NCI-H1417 (cell line): ENCODE measurements at regions not wholly inside any gene's neighbourhood (a gene's known extent, or its start where the extent isn't known, plus 50 kb on each side); places are given as distances from the start of the nearest gene placed in this dataset.
"Not testable (repeated sequence)": the region's sequence is repeated elsewhere in the genome, so short reads cannot be mapped to it uniquely, and the experiment has no call there.

Experiments
- DNase-seq, 3 experiments: peaks; one replicate each; lab custom pipeline; 2025; lab: John Stamatoyannopoulos, UW

- no peak for DNase-seq
Measured at GRCh38 chr12:25793196-25793595, 165.3 kb upstream of the RASSF8 start.

DNA sequence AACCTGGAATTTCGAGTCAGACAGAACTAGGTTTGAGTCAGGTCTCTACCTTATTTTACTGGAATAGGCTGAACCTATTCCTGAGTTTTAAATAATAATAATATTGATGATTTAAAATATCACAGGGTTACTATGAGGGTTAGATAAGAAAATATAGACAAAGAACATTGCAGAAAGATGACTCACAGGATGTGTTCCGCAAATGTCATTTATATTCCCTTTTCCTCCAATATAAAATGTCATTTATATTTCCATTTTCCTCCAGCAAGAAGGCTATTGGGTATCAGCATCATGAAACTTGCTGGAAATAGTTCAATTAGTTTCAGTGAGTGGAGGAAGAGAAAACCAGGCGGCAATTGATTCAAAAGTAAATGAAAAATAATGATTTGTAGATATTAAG lies 163.9 kb upstream of the RASSF8 start:
- DNase-seq, result no peak

- peak in 1 of 3 experiments; percentile 42 for DNase-seq
Measured at GRCh38 chr12:25796523-25797000, 161.9 kb upstream of the RASSF8 start.

- peak in 1 of 3 experiments; percentile 27 for DNase-seq
Measured at GRCh38 chr12:25797386-25797785, 161.1 kb upstream of the RASSF8 start.

DNA sequence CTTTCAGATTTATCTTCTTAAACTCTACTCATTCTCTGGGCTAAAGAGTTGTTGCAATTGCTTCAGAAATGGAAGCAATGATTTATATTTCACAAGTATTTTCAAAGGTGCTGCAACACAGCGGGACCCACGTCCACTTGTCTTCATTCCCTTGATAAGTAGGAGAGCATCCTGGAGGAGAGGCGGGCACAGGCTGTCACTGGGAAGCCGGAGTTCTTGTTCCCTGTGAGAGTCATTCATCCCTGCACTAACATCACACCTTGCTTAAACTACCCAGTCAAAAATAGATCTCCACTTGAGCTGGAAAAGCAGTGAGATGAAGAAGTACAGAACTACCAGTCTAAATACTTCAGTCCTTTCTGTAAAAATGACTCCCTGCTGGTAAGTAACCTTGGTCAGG lies 160.5 kb upstream of the RASSF8 start:
- DNase-seq, result peak in 1 of 3 experiments; percentile 54

- no peak for DNase-seq
Measured at GRCh38 chr12:25800101-25800500, 158.4 kb upstream of the RASSF8 start.

DNA sequence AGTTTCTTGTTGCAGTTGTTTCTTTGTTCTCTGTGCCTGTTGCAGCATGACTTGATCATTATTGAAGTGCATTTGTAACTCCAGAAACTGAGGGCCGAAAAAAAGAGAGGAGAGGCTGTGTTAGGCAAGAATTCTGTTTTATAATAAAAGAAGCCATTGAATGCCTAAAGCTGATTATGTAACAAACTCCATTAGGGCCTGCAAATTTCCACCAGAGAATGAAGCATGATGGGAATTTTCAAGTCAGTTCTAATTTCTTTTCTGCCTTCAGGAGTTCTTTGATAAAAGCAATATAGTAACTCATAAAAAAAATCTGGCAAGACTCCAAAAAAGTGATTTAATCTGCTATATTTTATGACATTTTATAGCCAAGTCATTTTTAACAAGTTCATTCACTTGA lies 156.7 kb upstream of the RASSF8 start:
- DNase-seq, result peak in 1 of 3 experiments; percentile 49

DNA sequence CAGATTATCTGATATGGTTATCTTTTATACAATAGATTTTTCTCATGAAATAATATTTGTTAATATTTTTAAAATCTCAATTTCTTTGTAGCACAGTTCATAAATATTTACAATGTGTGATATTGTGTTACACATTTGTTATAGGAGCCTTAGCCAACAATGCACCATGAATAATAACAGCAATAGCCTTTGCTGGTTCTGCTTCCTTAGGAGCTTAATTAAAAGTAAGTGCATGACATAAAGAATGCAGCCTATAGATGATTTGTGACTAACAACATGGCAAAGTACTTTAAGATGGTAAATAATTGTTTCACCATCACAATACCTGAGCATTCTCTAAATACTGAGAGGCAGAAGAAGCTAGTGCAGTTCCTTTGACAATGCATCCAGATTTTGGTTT lies 156.3 kb upstream of the RASSF8 start:
- no peak for DNase-seq

DNA sequence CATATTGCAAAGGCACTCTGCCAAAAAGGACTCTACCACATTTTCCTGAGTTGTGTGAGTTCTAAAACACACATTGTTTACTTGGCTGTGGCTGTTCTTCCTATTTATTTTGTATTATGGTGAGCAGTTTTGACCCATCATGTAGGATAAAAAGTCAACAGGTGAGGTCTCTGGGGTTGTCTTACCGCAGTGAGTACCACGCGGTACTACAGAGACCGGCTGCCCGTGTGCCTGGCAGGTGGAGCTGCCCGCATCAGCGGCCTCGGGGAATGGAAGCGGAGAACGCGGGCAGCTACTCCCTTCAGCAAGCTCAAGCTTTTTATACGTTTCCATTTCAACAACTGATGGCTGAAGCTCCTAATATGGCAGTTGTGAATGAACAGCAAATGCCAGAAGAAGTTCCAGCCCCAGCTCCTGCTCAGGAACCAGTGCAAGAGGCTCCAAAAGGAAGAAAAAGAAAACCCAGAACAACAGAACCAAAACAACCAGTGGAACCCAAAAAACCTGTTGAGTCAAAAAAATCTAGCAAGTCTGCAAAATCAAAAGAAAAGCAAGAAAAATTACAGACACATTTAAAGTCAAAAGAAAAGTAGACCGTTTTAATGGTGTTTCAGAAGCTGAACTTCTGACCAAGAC lies 155.3 kb upstream of the RASSF8 start:
- DNase-seq, result not testable (repeated sequence)

- not testable (repeated sequence) for DNase-seq
Measured at GRCh38 chr12:25804286-25804685, 154.2 kb upstream of the RASSF8 start.

DNA sequence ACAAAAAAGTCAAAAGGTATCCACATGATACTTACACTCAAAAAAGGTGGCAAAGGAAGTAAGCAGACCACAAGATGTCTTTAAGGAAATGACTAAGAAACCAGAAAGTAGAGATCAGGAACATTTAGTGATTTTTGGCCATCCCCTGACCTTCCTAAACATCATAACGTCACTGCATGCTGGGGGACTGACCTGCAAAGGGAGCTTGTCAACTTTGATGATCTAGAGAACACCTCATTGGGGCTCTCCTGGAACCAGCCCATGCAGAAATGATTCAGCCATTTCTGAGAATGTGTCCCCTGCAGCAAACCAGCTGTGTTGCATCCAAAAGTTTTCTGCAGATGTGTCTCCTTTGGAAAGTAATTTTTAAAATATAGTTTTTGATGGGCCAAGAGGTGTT lies 152.2 kb upstream of the RASSF8 start:
- no peak for DNase-seq

GRCh38 chr12:25808604-25809003 lies 149.9 kb upstream of the RASSF8 start:
- DNase-seq, result no peak

GRCh38 chr12:25810683-25811082 lies 147.8 kb upstream of the RASSF8 start:
- no peak for DNase-seq

GRCh38 chr12:25811656-25812126 lies 146.8 kb upstream of the RASSF8 start:
- DNase-seq, result peak in 2 of 3 experiments; percentile 36 to 78

DNA sequence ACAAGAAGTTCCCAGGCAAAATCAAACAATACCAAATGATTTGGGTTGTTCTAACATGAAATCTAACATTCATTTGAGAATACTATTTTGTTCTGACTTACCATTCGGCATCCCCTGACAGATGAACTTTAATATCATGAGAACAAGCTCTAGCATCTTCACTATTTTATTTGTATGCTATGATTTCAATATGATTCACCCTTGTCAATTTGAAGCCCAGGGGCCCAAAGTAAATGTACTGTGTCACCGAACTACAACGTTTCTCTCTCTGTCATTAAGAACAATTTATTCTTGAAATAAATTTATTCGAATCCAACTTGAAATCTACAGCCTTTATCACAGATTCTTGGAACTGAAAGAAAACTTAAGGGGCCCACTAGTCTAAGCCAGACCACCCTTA lies 146.2 kb upstream of the RASSF8 start:
- no peak for DNase-seq

DNA sequence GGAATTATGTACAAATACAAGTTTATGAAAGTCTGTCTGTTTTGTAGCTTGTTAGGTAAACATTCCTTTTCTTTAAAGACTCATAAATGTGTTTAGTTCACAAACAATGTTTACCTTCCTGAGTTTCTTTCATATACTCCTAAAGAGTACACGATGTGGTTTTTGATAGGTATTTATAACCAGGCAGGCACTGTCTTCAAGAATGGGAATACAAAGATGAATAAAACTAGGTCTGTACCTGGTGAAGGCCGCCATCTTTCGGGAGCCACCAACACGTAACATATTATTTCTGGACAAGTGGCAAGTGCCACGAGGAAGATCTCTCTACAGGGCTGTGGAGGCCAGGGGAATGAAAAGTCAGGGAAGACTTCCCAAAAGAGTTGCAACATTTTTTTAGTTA lies 144.6 kb upstream of the RASSF8 start:
- DNase-seq, result no peak

DNA sequence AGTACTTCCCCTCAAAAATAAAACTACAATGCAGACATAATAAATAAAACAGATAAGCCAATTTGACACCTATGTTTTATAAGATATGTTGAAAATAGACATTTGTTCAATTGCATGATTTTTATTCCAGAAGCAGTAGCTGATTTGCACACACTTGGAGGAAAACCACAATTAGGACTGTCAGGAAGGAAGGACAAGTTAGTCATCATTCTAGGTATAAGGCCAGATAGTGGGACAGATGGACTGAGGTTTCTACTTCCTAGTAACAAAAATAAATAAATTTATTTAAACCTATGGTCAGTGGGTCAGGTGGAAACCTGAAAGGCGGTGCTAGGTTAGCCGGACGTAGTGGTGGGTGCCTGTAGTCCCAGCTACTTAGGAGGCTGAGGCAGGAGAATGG lies 141.8 kb upstream of the RASSF8 start:
- no peak for DNase-seq

DNA sequence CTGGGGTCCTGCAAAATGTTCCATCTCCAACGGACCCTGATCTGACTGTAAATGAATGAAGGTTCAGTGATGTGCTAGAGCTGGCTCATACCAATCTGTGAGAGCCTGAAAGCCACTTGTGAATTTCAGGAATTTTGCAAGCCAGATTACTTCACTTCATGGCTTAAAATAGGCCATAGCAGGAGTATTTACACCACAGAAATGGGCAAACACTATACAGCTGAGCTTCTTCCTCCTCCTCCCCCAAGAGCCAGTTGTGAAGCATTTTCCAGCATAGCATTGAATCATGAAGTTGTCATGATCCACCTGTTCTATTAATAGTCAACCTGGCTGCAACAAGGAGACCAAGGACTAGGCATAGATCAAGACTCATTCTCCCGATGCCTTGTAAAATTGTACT lies 141.3 kb upstream of the RASSF8 start:
- no peak for DNase-seq

DNA sequence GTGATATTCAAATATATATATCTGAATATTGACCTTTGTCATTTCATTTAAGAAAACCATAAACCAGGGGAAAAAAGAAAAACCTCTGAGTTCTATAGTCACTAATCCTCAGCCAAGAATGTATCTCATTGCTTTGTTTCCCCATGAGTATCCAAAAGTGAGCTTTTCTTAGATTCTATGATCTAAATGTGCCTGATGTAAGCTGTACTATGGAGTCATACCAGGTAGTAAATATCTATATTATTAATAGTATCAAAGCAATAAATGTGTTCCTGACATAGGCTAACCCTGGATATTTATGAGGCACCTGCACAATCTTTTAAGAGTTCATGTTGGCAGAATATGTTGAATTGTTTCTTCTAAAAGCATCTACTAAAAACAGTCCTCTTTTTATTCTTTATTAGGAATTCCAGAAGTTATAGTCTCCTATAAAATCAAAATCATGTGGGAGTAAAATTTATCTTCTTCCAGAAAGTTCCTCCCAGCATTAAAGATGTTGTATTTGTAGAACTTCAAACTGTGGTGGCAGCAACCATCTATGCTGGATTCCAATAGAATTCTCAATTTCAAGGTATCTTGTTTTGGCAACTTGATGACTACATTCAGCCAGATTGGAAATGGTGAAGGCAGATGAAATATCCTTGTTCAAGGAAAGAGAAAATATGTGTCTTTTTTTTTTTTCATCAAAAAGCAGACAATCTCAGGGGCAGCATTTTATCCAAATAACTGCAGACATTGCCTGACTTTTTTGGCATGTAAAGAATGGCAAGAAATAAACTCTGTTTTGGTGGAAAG lies 139.7 kb upstream of the RASSF8 start:
- no peak for DNase-seq

DNA sequence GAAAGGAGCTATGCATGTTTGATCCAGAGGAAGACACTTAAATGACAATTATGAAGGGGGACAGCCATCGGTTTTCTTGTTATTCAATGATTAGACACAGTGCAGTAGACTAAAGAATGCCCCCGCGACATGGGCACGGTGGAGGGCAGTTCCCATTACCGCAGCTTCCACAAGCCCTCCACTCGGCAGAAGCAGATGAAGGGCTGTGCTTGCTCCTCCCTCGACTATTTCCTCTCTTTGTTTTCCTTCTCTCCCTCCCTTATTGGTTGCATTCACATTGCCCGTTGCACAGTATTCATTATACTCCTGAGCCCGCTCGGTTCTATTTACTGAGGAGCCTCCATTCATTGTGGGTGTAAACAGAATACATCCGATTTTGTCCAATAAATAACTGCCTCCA lies 138.8 kb upstream of the RASSF8 start:
- no peak for DNase-seq

- no peak for DNase-seq
Measured at GRCh38 chr12:25822281-25822680, 136.2 kb upstream of the RASSF8 start.

- DNase-seq, result peak in 1 of 3 experiments; percentile 34
Measured at GRCh38 chr12:25824734-25825133, 133.7 kb upstream of the RASSF8 start.

GRCh38 chr12:25825446-25825845 lies 133.0 kb upstream of the RASSF8 start:
- DNase-seq, result no peak
